RCC 7860 (cell line): ENCODE measurements at regions not wholly inside any gene's neighbourhood (a gene's known extent, or its start where the extent isn't known, plus 50 kb on each side); places are given as distances from the start of the nearest gene placed in this dataset.
A peak's percentile ranks its signal among the peaks of the same experiment; 100 is the strongest.
"Not testable (repeated sequence)": the region's sequence is repeated elsewhere in the genome, so short reads cannot be mapped to it uniquely, and the experiment has no call there.

Experiments
- DNase-seq: peaks from one replicate; pipeline ENCODE4 v3.0.0-alpha.2; 2015; ENCODE audit warnings: low spot score
- FAIRE-seq: peaks from 2 replicates; lab custom pipeline; 2012; peaks lifted over from hg19 to GRCh38; lab: Jason Lieb, UNC

DNA sequence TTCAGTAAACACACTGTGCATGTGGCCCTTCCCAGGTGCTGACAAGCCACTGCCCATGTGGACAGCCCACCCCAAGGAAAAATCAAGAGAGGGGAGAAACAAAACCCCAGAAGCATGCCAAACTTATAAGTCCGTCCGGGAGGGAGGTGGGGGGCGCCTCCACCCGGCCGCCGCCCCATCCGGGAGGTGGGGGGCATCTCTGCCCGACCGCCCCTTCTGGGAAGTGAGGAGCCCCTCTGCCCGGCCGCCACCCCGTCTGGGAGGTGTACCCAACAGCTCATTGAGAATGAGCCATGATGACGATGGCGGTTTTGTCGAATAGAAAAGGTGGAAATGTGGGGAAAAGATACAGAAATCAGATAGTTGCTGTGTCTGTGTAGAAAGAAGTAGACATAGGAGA, 53.8 kb upstream of the C2CD4B start:
- DNase-seq (no peak), FAIRE-seq (no peak)

DNA sequence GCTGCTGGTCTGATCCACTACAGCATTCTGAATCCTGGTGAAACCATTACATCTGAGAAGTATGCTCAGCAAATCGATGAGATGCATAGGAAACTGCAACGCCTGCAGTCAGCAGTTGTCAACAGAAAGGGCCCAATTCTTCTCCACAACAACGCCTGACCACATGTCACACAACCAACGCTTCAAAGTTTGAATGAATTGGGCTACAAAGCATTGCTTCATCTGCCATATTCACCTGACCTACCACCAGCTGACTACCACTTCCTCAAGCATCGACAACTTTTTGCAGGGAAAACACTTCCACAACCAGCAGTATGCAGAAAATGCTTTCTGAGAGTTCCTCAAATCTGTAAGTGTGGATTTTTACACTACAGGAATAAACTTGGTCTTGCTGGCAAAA, 54.7 kb upstream of the C2CD4B start:
- no peak for FAIRE-seq

DNA sequence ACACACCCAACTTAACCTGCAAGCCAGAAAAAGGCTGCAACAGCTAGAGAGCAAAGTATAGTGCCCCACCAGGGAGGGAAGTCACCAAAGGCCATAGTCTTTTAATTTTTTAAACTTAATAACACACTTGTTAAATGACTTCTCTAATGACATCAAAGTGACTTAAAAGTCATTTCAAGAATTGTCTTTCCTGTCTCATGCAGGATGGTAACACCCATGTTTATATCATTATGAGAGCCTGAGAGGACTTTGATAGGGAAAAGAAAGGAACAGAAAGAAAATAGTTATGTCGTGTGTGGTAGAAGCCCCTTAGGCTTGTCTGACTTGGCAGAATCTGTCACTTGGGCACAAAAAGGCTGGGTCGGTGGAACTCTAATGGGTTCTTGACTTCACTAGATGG, 57.9 kb upstream of the C2CD4B start:
- FAIRE-seq: no peak

More for the DNA sequence above, 54.7 kb upstream of the C2CD4B start:
- no peak for DNase-seq

DNA sequence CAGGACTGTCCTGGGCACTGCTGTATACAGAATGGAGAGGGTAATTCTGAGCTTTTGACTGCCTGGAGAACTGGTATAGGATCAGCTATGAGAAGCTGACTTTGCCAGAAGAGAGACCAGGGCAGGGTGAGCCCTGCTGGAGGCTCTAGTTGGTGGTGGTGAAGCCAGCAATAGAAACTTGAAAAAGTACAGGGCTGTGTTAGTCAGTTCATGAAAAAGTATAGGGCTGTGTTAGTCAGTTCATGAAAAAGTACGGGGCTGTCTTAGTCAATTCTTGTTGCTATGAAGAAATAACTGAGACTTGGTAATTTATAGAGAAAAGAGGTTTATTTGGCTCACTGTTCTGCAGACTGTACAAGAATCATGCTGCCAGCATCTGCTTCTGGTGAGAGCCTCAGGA, 63.5 kb upstream of the C2CD4B start:
- DNase-seq: no peak
- FAIRE-seq: no peak

More for the DNA sequence above, 57.9 kb upstream of the C2CD4B start:
- no peak for DNase-seq

DNA sequence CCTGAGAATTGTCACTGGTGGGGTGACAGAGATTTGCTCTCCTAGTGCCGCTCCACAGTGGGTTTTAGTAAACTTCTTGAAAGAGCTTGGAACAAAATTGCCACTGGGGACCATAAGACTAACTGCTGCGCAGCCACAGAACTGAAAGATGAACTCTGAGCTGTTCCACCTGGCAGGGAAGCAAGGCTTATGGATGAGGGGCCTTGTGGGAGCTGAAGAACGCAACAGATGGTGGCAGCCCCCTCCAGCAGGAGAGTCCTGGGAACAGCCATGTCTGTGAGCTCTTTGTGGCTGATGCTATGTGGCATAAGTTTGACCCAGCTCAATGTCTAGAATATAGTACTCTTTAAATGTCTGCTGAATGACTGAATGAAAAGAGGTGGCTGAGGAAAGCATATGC, 66.8 kb upstream of the C2CD4B start:
- DNase-seq (no peak), FAIRE-seq (no peak)

DNA sequence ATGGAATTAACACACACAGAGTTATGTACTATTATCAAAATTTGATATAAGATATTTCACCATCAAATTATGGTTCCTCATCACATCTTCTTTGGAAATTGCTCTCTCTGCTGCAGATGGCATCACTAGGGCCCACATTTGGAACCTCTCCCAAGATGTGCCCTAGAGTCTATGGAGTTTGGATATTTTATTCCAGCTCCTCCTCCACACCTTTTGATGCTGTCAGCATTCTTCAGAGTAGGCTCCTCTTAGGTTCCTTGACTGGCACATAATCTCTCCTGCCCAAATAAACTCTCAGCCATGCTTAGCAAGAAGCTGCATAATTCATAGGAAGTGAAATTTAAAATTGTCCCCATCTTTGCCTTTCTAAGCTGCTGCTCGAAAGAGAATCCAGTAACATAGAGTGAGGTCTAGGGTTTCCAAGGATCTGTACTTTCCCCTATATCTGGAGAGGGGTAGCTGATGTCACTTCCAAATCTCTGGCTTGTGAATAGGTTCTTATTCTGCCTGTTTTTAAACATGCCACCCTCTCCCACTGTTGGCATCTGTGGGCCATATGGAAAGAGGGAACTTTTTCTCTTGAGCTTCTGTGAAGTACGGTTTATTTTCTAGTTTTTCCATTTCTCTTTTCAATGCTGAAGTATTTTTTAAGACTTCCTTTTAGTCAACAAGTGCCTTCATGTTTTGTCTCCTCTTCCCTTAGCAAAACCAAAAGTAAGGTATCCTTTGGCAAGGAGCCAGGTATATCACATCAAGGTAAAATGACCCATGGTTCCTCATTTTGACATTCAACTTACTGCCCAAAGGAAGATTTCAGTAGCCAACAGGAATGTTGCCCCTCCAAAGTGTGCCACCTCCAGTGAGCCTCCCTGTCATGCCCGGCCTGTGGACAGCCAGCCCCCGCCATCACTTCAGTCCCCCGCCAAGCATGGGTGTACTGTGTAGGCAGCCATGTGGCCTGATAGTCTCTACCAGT, 75.3 kb upstream of the C2CD4B start:
- DNase-seq (no peak), FAIRE-seq (no peak)

DNA sequence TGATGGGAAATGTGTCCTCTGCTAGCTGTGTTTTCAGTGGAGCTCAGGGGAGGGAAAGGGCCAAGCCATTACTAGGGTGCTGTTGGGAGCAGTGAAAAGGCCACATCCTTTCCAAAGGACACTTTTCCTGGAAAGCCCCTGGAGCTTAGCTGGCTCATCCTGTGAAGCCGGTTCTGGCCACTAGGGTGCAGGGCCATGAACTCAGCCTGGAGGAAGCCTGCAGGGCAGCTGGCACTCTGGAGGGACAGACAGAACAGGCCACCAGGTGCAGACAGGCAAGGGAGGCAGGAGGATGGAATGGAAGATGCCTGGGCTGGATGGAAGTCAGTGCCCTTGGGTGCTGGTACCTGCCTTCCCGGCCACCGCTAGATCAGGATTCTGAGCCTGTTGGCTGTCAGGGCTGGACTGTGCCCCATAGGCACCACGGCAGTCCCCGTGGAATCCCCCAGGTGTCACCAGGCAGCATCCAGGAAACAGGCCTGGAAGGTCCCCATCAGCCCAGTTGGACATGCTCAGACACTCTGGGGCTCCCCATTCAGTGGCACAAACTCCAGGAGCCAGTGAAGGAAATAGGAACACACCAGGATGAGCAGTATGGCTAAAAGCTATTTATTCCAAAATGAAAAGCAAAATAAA, 76.2 kb upstream of the C2CD4B start:
- FAIRE-seq (no peak), DNase-seq (peak; percentile 9)

DNA sequence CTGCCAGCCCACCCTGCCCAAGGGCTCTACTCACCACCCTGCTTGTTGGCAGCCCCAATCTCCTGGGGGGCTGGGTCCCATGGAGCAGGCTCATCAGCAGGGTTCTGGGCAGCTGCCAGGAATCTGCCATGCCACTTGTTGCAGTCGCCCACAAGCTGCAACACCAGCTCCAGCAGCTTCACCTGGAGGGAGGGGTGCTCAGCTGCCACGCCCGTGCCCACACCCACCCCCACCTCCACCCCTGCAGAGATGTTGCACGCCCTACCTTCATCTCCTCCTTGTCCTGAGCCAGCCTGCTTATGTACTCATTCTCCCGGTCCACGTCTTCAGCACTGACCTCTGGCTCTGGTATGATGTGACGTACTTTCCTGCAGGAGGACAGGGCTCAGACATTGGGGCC, 77.9 kb upstream of the C2CD4B start:
- FAIRE-seq: no peak
- DNase-seq: no peak

DNA sequence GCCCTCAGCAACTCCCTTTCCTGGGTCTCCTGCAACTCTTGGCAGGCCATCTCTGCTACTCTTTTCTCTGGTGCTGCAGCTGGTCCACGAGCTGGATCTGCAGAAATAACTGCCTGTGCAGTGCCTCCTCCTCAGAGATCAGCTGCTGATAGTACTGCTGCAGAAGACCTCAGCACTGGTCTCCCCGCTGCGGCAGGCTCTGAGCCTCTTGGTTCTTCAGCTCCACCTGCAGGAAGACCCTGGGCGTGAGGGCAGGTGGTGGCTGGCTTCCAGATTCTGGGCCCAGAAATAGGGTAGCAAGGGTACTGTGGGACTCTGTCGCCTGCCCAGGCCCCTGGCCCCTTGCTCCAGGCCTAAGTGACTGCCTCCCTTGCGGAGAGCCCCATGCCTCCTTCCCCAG, 79.7 kb upstream of the C2CD4B start:
- no peak for DNase-seq
- no peak for FAIRE-seq

DNA sequence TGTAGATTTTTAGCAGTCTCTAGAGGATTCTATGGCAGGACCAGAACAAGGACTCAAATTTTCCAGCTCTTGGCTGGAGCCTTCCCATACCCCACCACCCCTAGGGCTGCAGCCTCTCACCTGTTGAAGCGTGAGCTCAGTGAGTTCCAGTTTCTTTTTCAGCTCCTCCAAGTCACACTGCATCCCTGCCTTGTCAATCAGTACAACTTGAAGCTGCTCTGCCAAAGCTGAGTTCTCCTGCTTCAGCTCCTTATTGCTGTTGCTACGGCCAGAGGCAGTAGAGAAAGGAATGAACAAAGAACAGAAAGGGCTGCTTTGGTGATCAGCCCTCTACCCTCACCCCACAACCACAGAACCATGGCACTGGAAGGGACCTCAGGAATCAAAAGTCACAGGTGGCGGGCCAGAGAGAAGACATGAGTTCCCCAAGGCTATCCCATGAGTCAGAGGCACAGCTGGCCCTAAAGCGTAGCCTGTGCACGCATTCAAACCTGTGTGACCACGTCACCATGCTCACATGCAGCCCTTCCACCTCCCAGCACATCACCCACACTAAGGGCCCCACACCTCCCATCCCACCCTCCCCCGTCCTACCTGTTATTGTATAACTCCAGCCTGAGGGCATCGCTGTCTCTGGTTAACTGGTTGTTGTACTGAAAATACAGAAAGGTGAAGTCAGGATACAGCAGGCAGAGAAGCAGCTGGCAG, 83.3 kb upstream of the C2CD4B start:
- FAIRE-seq (no peak), DNase-seq (no peak)

DNA sequence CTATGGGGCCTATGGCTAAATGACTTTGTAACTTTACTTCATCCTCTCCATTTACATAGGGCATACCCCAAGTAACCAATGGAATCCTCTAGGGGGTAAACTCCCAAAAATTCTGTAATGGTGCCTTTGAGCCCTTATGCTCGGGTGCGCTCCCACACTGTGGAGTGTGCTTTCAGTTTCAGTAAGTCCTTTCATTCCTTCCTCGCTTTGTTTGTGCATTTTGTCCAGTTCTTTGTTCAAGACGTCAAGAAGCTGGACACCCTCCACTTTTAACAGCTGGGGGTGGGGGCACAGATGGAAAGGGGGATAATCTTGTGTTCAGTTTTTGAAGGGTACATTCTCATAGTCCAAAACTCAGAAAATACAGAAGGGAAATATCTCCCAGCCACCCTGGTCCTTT, 84.4 kb upstream of the C2CD4B start:
- FAIRE-seq (no peak), DNase-seq (no peak)

DNA sequence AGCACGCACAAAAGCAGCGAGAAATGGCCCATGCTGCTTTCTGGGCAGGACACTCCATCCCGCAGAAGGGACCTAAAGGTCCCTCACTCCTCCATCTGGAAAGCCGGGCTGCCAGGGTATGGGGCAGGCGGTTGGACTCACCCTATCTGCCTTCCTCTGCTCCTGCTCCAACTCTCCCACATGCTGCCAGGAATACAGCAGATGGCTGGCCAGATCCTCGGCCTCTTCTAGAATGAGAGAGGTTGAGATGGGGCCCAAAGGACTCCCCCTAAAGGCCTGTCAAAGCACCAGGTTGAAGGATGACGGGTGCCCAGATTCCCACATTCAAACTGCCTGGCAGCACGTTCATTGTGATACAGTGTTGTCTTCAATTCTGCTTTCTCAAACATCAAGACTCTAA, 85.1 kb upstream of the C2CD4B start:
- FAIRE-seq (no peak), DNase-seq (no peak)

DNA sequence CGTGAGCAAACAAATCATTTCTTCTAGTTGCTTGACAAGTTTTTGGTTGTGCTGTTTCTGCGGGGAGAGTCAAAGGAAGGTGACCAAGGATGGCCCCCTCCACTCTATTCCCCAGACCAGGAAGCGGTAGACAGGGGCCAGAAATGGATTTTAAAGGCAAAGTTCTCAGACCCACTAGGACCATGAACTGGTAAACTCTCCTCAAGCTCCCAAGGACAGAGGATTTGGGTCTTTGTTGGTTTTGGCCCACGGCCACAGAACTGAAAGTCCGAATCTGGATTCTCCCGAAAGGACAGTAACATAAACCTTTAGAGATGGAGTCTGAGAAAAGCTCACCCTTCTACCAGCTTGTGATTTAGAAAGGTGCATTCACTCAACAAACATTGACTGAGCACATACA, 85.9 kb upstream of the C2CD4B start:
- DNase-seq (no peak), FAIRE-seq (no peak)

DNA sequence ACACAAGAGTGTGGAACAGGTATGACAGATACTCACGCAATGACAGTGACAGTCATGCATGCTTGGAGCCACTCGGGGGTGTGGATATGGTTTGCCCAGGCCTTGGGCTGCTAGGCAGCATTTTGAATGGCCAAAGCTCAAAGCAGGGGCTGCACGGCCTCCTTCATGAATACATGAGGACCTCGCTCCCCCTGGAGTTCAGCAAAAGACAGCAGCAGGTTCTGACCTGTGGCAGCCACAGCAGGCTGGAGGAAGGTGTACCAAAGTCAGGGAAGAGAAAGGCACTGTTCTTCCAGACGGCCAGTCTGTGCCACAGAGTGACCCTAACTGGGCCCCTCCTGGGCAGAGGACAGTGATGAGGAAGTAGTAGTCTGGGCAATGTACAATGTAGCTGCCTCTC, 88.2 kb upstream of the C2CD4B start:
- FAIRE-seq: no peak
- no peak for DNase-seq

DNA sequence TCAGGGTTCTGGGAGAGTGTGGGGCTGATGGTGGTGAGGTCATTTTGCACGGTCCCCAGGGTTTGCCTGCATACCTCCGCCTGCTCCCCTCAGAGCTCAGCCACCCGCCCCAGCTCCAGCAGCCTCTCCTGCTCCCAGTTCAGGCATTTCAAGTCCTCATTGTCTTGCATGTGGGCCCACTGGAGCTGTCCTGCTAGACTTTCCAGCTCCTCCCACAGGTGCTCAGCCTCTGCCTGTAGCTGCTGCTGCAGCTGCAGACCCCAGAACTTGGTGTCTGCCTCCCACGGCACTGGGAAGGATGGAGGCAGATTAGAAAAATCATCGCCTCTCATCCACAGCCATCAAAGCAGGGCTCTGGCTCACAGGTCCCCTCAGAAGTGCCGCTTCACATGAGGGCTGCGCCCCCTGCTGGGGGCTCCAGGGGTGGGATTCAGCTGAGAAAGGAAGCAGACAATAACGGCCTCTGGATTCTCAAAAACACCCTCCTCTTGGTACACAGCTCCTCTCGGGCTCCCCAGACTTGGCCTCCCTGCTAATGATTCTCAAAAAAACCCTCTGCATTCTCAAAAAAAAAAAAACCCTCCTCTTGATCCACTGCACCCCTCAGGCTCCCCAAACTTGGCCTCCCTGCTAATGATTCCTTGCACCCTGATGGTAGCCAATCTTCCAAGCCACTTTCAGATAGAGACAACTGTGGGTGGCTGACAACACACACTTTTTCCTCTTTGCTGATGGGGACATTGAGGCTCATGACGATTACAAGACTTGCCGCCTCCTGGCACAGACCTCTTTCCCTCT, 89.3 kb upstream of the C2CD4B start:
- DNase-seq (peak; percentile 15), FAIRE-seq (no peak)

DNA sequence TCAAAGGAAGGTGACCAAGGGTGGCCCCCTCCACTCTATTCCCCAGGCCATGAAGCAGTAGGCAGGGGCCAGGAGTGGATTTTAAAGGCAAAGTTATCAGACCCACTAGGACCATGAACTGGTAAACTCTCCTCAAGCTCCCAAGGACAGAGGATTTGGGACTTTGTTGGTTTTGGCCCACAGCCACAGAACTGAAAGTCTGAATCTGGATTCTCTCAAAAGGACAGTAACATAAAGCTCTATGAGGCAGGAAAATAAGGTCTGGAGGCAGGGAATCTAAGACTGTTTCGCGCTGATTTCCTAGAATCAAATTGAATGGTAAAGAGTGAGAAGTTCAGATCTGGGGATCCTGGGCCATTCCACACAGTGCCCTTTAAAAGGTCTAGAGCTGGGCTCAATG, 91.3 kb upstream of the C2CD4B start:
- FAIRE-seq, DNase-seq: not testable (repeated sequence)

DNA sequence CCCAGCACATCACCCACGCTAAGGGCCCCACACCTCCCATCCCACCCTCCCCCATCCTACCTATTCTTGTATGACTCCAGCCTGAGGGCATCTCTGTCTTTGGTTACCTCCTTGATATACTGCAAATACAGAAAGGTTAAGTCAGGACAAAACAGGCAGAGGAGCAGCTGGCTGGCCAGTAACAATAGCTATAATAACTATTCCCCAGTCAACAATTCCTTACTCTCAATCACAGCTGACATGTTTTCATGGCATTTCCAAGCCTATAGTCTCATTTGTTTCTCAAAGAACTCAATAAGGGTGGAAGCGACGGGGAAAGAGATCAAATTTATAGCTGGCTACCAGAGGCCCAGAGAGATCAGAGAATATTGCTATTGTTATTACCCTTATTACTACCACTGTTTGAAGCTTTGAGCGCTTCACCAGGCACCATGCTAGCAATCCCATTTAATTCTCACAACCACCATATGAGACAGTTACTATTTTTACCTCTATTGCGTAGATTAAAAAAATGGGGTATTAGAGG, 93.0 kb upstream of the C2CD4B start:
- DNase-seq (no peak), FAIRE-seq (no peak)

DNA sequence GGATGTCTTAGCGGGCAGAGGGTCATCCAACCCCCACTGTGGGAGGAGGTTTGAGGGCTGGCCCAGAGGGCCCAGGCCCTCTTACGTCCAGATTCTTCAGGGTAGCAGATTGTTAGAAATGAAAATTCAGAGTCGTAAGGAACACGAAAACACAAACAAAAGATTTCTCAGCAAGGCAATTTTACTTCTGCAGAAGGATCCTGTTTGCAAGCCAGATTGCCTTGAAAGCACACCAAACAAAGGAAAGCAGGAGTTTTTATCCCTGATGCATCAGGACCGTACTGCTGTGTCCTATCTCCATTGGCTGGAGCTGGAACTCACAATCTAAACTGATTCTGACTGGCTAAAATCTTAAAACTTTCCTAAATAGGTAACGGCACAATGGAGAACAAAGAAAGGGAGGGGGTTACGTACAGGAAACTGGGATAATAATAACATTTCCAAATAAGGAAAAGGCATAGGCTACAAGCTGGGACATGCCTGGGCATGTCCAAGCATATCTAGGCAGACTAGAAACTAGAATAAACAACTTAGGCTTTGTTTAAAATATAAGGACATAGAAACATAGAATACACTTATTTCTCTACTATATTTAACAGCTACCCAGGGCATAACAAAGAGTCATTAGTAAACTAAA, 97.3 kb upstream of the C2CD4B start:
- FAIRE-seq (no peak), DNase-seq (no peak)

DNA sequence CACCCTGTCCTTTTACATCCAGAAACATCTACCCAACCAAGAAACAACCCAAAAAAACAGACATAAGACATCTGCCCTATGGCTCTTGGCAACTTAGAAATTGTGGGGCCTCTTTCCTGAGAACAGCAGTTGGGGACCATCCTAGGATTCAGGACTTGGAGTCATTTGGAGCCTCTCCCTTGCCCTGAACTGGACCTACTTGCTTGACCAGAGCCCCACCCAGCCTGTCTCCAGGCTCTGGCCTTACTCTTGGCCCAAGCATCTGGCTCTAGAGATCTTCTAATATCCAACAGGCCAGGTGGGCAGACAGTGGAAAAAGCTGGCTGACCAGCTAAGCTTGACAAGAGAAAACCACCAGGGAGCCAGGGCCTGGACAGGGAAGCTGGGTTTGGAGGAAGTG, 99.1 kb upstream of the C2CD4B start:
- no peak for FAIRE-seq

DNA sequence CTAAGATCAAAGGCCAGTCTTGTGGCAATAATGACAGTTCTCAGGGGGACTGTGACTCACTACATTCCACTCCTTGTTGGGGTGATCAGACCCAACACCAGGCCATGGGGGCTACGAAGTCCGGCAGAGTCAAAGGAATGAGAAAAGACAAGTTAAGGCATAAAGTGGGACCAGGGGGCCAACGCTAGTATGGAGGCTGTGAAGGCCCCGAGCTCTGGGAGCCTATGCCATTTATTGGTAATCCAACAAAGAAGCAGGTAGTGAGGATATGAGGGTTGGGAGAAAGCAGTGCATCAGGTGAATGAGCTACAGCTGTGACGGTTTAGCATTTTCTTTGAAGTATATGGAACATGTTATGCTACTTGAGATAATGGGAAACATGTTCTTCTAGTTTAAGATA, 104.4 kb upstream of the C2CD4B start:
- DNase-seq: no peak
- no peak for FAIRE-seq

More for the DNA sequence above, 99.1 kb upstream of the C2CD4B start:
- DNase-seq: no peak
